HG03432 (cell line): ENCODE measurements at regions not wholly inside any gene's neighbourhood (a gene's known extent, or its start where the extent isn't known, plus 50 kb on each side); places are given as distances from the start of the nearest gene placed in this dataset.
"Not testable (repeated sequence)": the region's sequence is repeated elsewhere in the genome, so short reads cannot be mapped to it uniquely, and the experiment has no call there.

Experiments
- ATAC-seq: cut with Tn5 transposase; IDR thresholded peaks from one replicate; pipeline ENCODE4 v1.9.1; 2021; ENCODE audit warnings: mild to moderate bottlenecking, moderate library complexity; ENCODE audit not compliant: unreplicated experiment

- no peak for ATAC-seq
These were observed 333.5 kb upstream of the EPHA6 start for GRCh38 chr3:96480881-96481280.

- ATAC-seq = not testable (repeated sequence)
These were observed 331.2 kb upstream of the EPHA6 start for GRCh38 chr3:96483191-96483590.

GRCh38 chr3:96483781-96484180, 330.6 kb upstream of the EPHA6 start:
- no peak for ATAC-seq

GRCh38 chr3:96488708-96489107, 325.7 kb upstream of the EPHA6 start:
- ATAC-seq = no peak

- no peak for ATAC-seq
These were observed 323.4 kb upstream of the EPHA6 start for GRCh38 chr3:96491023-96491422.

GRCh38 chr3:96491868-96492267, 322.5 kb upstream of the EPHA6 start:
- ATAC-seq = no peak

GRCh38 chr3:96510334-96510733, 304.1 kb upstream of the EPHA6 start:
- no peak for ATAC-seq

GRCh38 chr3:96537165-96537564, 277.2 kb upstream of the EPHA6 start:
- no peak for ATAC-seq

- no peak for ATAC-seq
These were observed 276.2 kb upstream of the EPHA6 start for GRCh38 chr3:96538186-96538585.

GRCh38 chr3:96548073-96548472, 266.3 kb upstream of the EPHA6 start:
- ATAC-seq = no peak

GRCh38 chr3:96576935-96577334, 237.5 kb upstream of the EPHA6 start:
- ATAC-seq = no peak

GRCh38 chr3:96584066-96584465, 230.3 kb upstream of the EPHA6 start:
- ATAC-seq = no peak

- not testable (repeated sequence) for ATAC-seq
These were observed 207.5 kb upstream of the EPHA6 start for GRCh38 chr3:96606865-96607264.

GRCh38 chr3:96619475-96619874, 194.9 kb upstream of the EPHA6 start:
- no peak for ATAC-seq

GRCh38 chr3:96622878-96623277, 191.5 kb upstream of the EPHA6 start:
- no peak for ATAC-seq

- ATAC-seq = no peak
These were observed 183.3 kb upstream of the EPHA6 start for GRCh38 chr3:96631050-96631449.

- ATAC-seq = no peak
These were observed 167.8 kb upstream of the EPHA6 start for GRCh38 chr3:96646596-96646995.

GRCh38 chr3:96657710-96658109, 156.7 kb upstream of the EPHA6 start:
- no peak for ATAC-seq

GRCh38 chr3:96671861-96672595, 142.4 kb upstream of the EPHA6 start:
- ATAC-seq = not testable (repeated sequence)

GRCh38 chr3:96677156-96677555, 137.2 kb upstream of the EPHA6 start:
- ATAC-seq = no peak

GRCh38 chr3:96678325-96678724, 136.1 kb upstream of the EPHA6 start:
- no peak for ATAC-seq

GRCh38 chr3:96700322-96701315, 113.8 kb upstream of the EPHA6 start:
- ATAC-seq = no peak
